GM12878 (cell line): ENCODE measurements at regions not wholly inside any gene's neighbourhood (a gene's known extent, or its start where the extent isn't known, plus 50 kb on each side); places are given as distances from the start of the nearest gene placed in this dataset.

ENCODE experiments used
- ATAC-seq: fragments of 200-7000 bp; cut with Tn5 transposase; 3 replicates; pipeline ENCODE4 v1.9.1; 2020; ENCODE audit warnings: mild to moderate bottlenecking, moderate library complexity
- BruUV-seq: library from RNA; stranded (reverse); fragments of 400-500 nt; replicated peaks from 2 replicates; lab custom pipeline; 2021; lab: Mats Ljungman, UMichigan
- CTCF ChIA-PET: fragments of 300-600 bp; sonication (Branson Sonifier 250); formaldehyde crosslinking; extraction: SDS; loops from one replicate; lab custom pipeline; 2021; ENCODE audit warnings: inconsistent platforms; lab: Yijun Ruan, JAX
- POLR2A ChIA-PET: fragments of 350-600 bp; formaldehyde crosslinking; extraction: SDS; loops from one replicate; lab custom pipeline; 2021; ENCODE audit warnings: inconsistent platforms; lab: Charles Lee
- RAD21 ChIA-PET: fragments of 300-600 bp; sonication (Branson Sonifier 250); formaldehyde crosslinking; loops from one replicate; lab custom pipeline; 2023; ENCODE audit warnings: antibody characterized with exemption; ENCODE audit not compliant: unreplicated experiment; lab: Charles Lee
- SMC1A ChIA-PET: fragments of 300-600 bp; sonication (Branson Sonifier 250); formaldehyde crosslinking; loops from one replicate; lab custom pipeline; 2023; ENCODE audit not compliant: unreplicated experiment, uncharacterized antibody; lab: Charles Lee
- DNase-seq: peaks from one replicate; pipeline ENCODE4 v3.0.0-alpha.2; 2011; ENCODE audit warnings: low read depth, low spot score
- FAIRE-seq: peaks from 3 replicates; lab custom pipeline; 2011; peaks lifted over from hg19 to GRCh38; lab: Jason Lieb, UNC
- H2AFZ ChIP-seq: 2 replicates; pipeline ENCODE4 v1.6.0; 2011; ENCODE audit warnings: low read depth, low read length, control low read depth; ENCODE audit not compliant: control insufficient read depth
- H3K27ac ChIP-seq: 2 replicates; pipeline ENCODE4 v1.5.1; 2011; ENCODE audit warnings: control low read depth; ENCODE audit not compliant: control insufficient read depth, insufficient read depth
- H3K27me3 ChIP-seq, 2 experiments: replicated peaks in 1 of 2; 2 replicates each; pipeline versions ENCODE4 v1.6.0 to v1.6.1; 2011; ENCODE audit warnings: low read length in 1 of 2; ENCODE audit not compliant: control insufficient read depth in 2 of 2, insufficient read depth in 2 of 2
- H3K36me3 ChIP-seq, 2 experiments: 2 replicates each; pipeline ENCODE4 v1.5.1; 2011; ENCODE audit warnings: low read length in 1 of 2; ENCODE audit not compliant: control insufficient read depth in 2 of 2, insufficient read depth in 2 of 2
- H3K4me1 ChIP-seq: 2 replicates; pipeline ENCODE4 v1.6.1; 2011; ENCODE audit warnings: mild to moderate bottlenecking, low read length, moderate library complexity, mixed read lengths; ENCODE audit not compliant: control insufficient read depth, insufficient read depth
- H3K4me2 ChIP-seq: 2 replicates; pipeline ENCODE4 v1.6.0; 2011; ENCODE audit warnings: control low read depth; ENCODE audit not compliant: control insufficient read depth, insufficient read depth
- H3K4me3 ChIP-seq: fragments of 200-600 bp; sonication (generic); 2 replicates; pipeline ENCODE4 v1.5.1; 2016
- H3K79me2 ChIP-seq: 2 replicates; pipeline ENCODE4 v1.6.0; 2011; ENCODE audit warnings: low read length; ENCODE audit not compliant: control insufficient read depth, insufficient read depth
- H3K9ac ChIP-seq: 2 replicates; pipeline ENCODE4 v1.8.0; 2011; ENCODE audit warnings: low read length, control low read depth, mixed read lengths; ENCODE audit not compliant: control insufficient read depth, insufficient read depth
- H3K9me3 ChIP-seq: replicated peaks from 3 replicates; pipeline ENCODE4 v1.5.1; 2011; ENCODE audit warnings: mild to moderate bottlenecking, low read length; ENCODE audit not compliant: control insufficient read depth, insufficient read depth
- H4K20me1 ChIP-seq: 2 replicates; pipeline ENCODE4 v1.6.0; 2011; ENCODE audit not compliant: control insufficient read depth, insufficient read depth
- CBFB ChIP-seq: IDR thresholded peaks from 2 replicates; pipeline ENCODE4 v1.6.1; 2016; ENCODE audit warnings: antibody characterized with exemption, low read depth
- HDAC2 ChIP-seq: fragments of 200-600 bp; sonication (generic); IDR thresholded peaks from 2 replicates; pipeline ENCODE4 v1.6.1; 2017
- HDAC6 ChIP-seq: fragments of 200-600 bp; sonication (generic); IDR thresholded peaks from one replicate; pipeline ENCODE4 v1.8.0; 2017; ENCODE audit warnings: antibody characterized with exemption; ENCODE audit not compliant: unreplicated experiment
- IKZF1 ChIP-seq: fragments of 450-650 bp; conservative IDR thresholded peaks from 2 replicates; pipeline ENCODE4 v1.6.1; 2017; ENCODE audit warnings: antibody characterized with exemption, mild to moderate bottlenecking
- KLF5 ChIP-seq: fragments of 450-650 bp; IDR thresholded peaks from 2 replicates; pipeline ENCODE4 v1.6.1; 2014; ENCODE audit warnings: mild to moderate bottlenecking; ENCODE audit not compliant: partially characterized antibody
- MAX ChIP-seq: IDR thresholded peaks from 2 replicates; pipeline ENCODE4 v1.6.1; 2012; ENCODE audit warnings: low read depth, low read length, improper control_type of control experiment
- NR2F1 ChIP-seq: fragments of 450-650 bp; conservative IDR thresholded peaks from 2 replicates; pipeline ENCODE4 v1.6.1; 2017; ENCODE audit warnings: mild to moderate bottlenecking
- POLR2AphosphoS5 ChIP-seq: IDR thresholded peaks from 2 replicates; pipeline ENCODE4 v1.6.1; 2011; ENCODE audit warnings: mild to moderate bottlenecking, low read length, inconsistent platforms
- POU2F2 ChIP-seq: IDR thresholded peaks from 3 replicates; pipeline ENCODE4 v1.6.1; 2011; ENCODE audit warnings: low read depth, mild to moderate bottlenecking, low read length, borderline replicate concordance
- REST ChIP-seq: IDR thresholded peaks from 2 replicates; pipeline ENCODE4 v1.6.1; 2012; ENCODE audit warnings: mild to moderate bottlenecking, low read depth, low read length
- SUZ12 ChIP-seq: fragments of 200-600 bp; sonication (generic); IDR thresholded peaks from one replicate; pipeline ENCODE4 v1.6.1; 2018; ENCODE audit warnings: antibody characterized with exemption, mild to moderate bottlenecking; ENCODE audit not compliant: unreplicated experiment
- TCF12 ChIP-seq: IDR thresholded peaks from 2 replicates; pipeline ENCODE4 v1.6.1; 2011; ENCODE audit warnings: low read depth, mild to moderate bottlenecking, low read length
- TCF7 ChIP-seq: IDR thresholded peaks from 2 replicates; pipeline ENCODE4 v1.6.1; 2014; ENCODE audit warnings: antibody characterized with exemption, borderline replicate concordance
- ZBTB40 ChIP-seq: fragments of 450-650 bp; IDR thresholded peaks from 2 replicates; pipeline ENCODE4 v1.6.1; 2016; ENCODE audit warnings: mild to moderate bottlenecking, moderate library complexity, borderline replicate concordance
- ZSCAN29 ChIP-seq: fragments of 450-650 bp; IDR thresholded peaks from 2 replicates; pipeline ENCODE4 v1.6.1; 2017; ENCODE audit warnings: mild to moderate bottlenecking, moderate library complexity
- WGBS: methylation state at CpG from one replicate; pipeline ENCODE4 v1.1.6; 2016; ENCODE audit warnings: low lambda C conversion rate; ENCODE audit not compliant: insufficient replicate concordance, insufficient coverage; ENCODE audit errors: missing lambda C conversion rate; 5-methylcytosine and 5-hydroxymethylcytosine counted together
- in situ Hi-C: fragments of 300-500 bp; cut with MboI; formaldehyde crosslinking; loops from 9 replicates; pipeline ENCODE4 v1.14.3; 2018; ENCODE audit warnings: mixed read lengths
- intact Hi-C: fragments of 100-400 bp; cut with micrococcal nuclease; formaldehyde crosslinking; loops from one replicate; pipeline ENCODE4 v1.14.2; 2022; ENCODE audit not compliant: unreplicated experiment

- Histone ChIP-seq H3K27ac (no peak overlapping the region), H3K4me1 (no peaks in the 10 kb centered on the region), H3K4me2 (no peak overlapping the region), H3K9ac (no peak overlapping the region), H3K9me3 (no peaks in the 10 kb centered on the region), H3K79me2 (no peaks in the 10 kb centered on the region), H3K4me3 (no peak overlapping the region), H3K27me3 (no peaks in the 10 kb centered on the region), H3K36me3 (no peaks in the 10 kb centered on the region), H4K20me1 (no peaks in the 10 kb centered on the region), H2AFZ (no peak overlapping the region)
- in situ Hi-C loops: no loop called here
- no peak for FAIRE-seq
- no TSS peak for BruUV-seq
- no peak for DNase-seq
- 5% methylated on average over 4 of the region's 4 CpGs for WGBS
- ChIA-PET RAD21 (no interaction called here), CTCF (no interaction called here), SMC1A (no interaction called here), POLR2A (no interaction called here)
- ATAC-seq: no peak
- intact Hi-C loops: no loop called here
- TF ChIP-seq NR2F1: no peak
- no peak for TF ChIP-seq HDAC2
- no peak for TF ChIP-seq IKZF1
- TF ChIP-seq POLR2AphosphoS5: no peak
- TF ChIP-seq SUZ12: no peak
- TF ChIP-seq HDAC6: no peak
- no peak for TF ChIP-seq POU2F2
- no peak for TF ChIP-seq CBFB
- no peak for TF ChIP-seq ZSCAN29
- no peak for TF ChIP-seq TCF7
- no peak for TF ChIP-seq TCF12
- TF ChIP-seq ZBTB40: no peak
- TF ChIP-seq KLF5: no peak
- no peak for TF ChIP-seq REST
- no peak for TF ChIP-seq MAX
Measured at GRCh38 chr9:87006956-87007355, 59.6 kb upstream of the GAS1 start.
